GM12891 (cell line): ENCODE measurements at regions not wholly inside any gene's neighbourhood (a gene's known extent, or its start where the extent isn't known, plus 50 kb on each side); places are given as distances from the start of the nearest gene placed in this dataset.
"Not testable (repeated sequence)": the region's sequence is repeated elsewhere in the genome, so short reads cannot be mapped to it uniquely, and the experiment has no call there.

Experiments used
- POLR2A ChIP-seq: IDR thresholded peaks from 2 replicates; pipeline ENCODE4 v1.6.1; 2011; ENCODE audit warnings: low read depth, low read length, control low read depth
- POLR2AphosphoS5 ChIP-seq: IDR thresholded peaks from 2 replicates; pipeline ENCODE4 v1.6.1; 2011; ENCODE audit warnings: low read depth, low read length, control low read depth
- TAF1 ChIP-seq: IDR thresholded peaks from 2 replicates; pipeline ENCODE4 v1.6.1; 2011; ENCODE audit warnings: low read depth, low read length, control low read depth

DNA sequence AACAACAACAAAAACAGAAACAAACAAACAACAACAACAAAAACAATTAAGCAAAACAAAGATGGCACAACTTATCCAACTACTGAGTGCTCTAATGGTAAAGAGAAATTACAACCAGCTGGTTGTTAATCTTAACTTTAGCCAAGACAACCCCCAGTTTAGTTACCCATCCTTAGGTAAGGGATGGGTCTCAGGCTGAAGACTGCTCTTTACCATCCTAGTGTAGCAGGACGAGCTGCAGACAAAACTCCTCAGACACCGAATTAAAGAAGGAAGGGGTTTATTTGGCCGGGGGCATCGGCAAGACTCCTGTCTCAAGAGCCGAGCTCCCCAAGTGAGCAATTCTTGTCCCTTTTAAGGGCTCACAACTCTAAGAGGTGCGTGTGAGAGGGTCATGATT, 65.6 kb upstream of the PTPN20 start:
- TF ChIP-seq TAF1, POLR2AphosphoS5, POLR2A: not testable (repeated sequence)
